HG03469 (cell line): ENCODE measurements at regions not wholly inside any gene's neighbourhood (a gene's known extent, or its start where the extent isn't known, plus 50 kb on each side); places are given as distances from the start of the nearest gene placed in this dataset.

ENCODE experiments used
- ATAC-seq: cut with Tn5 transposase; IDR thresholded peaks from one replicate; pipeline ENCODE4 v1.9.1; 2021; ENCODE audit warnings: mild to moderate bottlenecking, moderate library complexity, moderate number of reproducible peaks; ENCODE audit not compliant: unreplicated experiment

DNA sequence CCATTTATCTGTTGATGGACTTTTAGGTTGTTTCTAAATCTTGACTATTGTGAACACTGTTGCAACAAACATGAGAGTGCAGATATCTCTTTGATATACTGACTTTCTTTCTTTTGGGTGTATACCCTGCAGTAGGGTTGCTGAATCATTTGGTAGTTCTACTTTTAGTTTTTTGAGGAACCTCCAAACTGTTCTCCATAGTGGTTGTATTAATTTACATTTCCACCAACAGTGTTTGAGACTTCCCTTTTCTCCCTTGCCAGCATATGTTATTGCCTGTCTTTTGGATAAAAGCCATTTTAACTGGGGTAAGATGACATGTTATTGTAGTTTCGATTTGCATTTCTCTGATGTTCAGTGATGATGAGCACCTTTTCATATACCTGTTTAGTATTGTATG lies 330.0 kb downstream of the DDX10 start:
- no peak for ATAC-seq

GRCh38 chr11:108997826-108998225 lies 333.0 kb downstream of the DDX10 start:
- no peak for ATAC-seq

GRCh38 chr11:109000531-109000930 lies 335.7 kb downstream of the DDX10 start:
- ATAC-seq = no peak

GRCh38 chr11:109001585-109001984 lies 336.7 kb downstream of the DDX10 start:
- ATAC-seq = no peak

- ATAC-seq = no peak
These were observed 348.1 kb downstream of the DDX10 start for GRCh38 chr11:109012991-109013390.

- no peak for ATAC-seq
These were observed 350.4 kb downstream of the DDX10 start for GRCh38 chr11:109015283-109015682.

GRCh38 chr11:109016724-109017123 lies 351.9 kb downstream of the DDX10 start:
- no peak for ATAC-seq

DNA sequence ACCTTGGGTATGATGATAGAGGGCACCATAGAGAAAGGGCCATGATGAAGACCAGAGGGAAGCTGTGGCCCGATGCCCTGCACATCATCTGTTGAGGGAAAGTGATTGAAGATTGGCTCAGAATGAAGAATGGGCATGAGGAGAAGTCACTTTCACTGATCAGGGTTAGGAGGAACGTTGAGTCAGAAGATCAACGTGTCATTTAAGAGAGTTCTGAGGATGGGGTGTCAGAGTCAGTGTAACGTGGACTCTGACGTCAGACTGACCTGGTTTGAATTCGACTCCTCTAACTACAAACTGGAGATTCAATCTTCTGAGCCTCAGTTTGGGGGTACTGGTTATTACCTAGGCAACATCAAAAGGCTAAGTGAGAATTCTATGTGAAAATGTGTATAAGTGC lies 352.6 kb downstream of the DDX10 start:
- no peak for ATAC-seq

- no peak for ATAC-seq
These were observed 353.8 kb downstream of the DDX10 start for GRCh38 chr11:109018639-109019038.

DNA sequence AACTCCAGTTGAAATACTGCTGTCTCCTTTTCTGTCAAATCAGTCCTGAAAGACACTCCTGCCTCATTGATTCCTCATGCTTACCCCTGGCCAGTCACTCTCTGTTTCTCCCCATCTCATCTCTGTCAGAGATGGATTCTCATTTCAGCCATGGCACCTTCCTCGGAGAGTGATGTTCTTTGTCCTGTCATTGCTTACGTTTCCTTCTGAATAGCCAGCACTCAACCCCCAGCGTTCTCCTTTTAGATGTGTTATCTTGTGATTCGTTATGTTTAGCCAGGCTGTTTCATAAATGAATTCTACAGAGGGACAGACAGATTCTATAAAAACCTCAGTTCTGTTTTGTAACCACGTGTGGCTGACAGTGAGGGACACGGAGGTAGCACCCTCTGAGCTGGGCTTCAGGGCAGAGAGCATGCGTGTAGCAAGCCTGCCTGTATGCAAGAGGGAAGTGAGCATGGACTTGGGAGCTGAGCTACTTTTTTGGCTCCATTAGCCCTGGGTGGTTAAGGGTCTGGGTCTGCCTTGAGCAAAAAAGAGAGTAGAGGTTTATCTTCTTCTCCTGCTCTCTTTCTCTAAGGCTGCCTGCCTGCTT lies 354.6 kb downstream of the DDX10 start:
- no peak for ATAC-seq

DNA sequence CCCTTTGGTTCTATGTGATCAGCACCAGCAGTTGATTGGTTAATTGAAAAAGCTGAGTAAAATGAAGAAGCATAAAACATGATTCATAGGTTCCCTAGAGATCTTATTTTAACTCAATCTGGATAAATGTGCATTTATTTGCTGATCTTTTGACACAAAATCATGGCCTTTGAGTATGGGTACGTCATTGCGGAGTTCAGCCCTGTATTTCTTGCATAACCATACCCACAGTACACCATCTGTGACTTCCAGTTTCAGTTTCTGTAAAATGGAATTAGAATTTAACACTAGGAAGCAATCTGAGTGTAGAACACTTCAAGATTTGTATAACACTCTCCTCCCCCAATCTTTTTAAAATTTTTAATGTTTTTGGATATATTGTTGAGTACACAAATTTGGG lies 358.2 kb downstream of the DDX10 start:
- ATAC-seq = no peak

GRCh38 chr11:109026891-109027489 lies 362.1 kb downstream of the DDX10 start:
- ATAC-seq = no peak

DNA sequence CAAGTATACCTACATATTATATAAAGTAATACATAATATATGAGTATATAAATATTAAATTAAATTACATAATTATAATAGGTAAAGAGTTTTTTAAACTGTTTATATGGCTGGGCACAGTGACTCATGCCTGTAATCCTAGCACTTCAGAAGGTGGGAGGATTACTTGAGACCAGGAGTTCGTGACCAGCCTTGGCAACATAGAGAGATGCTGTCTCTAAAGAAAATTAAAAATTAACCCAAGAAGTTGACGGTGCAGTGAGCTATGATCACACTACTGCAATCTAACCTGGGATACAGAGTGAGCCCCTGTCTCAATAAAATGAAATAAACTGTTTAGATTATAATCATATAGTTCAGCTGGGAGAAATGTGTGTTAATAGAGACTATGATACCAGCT lies 363.0 kb downstream of the DDX10 start:
- no peak for ATAC-seq

DNA sequence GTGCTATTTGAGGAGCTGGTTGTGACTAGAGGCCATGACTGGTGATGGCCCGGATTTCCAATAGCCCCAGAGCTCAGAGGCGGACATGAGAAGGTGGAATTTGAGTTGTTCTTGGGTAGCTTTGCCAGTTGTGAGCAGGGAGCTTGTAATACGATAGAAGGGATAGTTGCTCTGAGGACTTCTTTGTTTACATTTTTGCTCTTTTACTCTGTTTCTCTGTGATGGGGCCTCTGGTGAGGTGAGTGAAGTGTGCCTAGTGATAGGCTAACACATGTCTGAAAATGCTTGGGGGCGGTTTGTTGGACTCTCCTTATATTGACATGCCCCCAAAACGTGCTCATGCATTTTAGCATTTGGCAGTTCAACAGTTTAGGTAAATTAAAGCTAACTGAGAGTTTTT lies 365.1 kb downstream of the DDX10 start:
- no peak for ATAC-seq

DNA sequence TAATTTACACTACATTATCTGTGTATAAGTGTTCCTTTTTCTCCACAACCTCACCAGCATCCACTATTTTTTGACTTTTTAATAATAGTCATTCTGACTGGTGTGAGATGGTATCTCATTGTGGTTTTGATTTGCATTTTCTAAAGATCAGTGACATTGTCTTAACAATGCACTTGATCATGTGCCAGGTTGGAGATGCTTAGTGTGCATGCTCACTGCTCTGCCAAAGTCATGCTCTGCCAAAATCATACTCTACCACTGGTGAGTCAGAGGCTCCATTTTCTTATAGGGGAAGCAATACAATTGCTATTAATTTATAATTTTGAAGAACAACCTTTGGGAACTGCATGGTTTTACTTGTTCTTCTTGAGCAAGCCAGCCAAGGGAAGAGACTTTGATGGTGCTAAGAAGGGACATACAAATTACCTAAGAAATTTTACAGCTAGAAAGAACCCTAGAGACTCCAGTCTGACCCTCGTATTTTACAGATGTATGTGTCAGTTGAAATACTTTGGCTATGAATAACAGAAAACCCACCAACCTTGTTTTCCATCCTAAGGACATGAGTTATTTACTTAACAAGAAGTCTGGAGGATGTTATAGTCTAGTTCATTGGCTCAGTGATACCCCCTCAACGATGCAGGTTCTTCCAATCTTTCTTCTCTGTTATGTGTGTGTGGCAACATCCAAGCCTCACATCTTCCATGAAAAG lies 368.9 kb downstream of the DDX10 start:
- no peak for ATAC-seq

- ATAC-seq = no peak
These were observed 369.4 kb downstream of the DDX10 start for GRCh38 chr11:109034339-109034696.

- ATAC-seq = no peak
These were observed 370.4 kb downstream of the DDX10 start for GRCh38 chr11:109035284-109035683.

DNA sequence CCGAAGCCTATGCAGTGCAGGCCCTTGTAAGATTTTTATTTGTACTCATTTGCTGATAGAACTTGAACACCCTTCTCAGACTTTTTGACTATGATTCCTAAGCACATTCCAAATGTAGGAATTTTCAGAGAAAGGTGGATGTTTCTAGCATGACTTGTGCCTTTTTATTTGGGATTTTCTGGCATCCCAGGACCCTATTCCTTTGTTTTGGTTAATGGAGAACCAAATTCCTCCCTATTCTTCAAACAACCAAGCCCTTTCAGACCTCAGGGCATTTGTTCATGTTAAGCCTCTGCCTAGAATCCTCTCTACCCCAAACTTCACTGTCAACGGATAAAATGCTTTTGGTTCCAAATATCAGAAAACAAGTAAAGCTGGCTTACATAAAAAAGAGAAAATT lies 371.1 kb downstream of the DDX10 start:
- ATAC-seq = no peak

GRCh38 chr11:109037856-109038780 lies 373.2 kb downstream of the DDX10 start:
- no peak for ATAC-seq

DNA sequence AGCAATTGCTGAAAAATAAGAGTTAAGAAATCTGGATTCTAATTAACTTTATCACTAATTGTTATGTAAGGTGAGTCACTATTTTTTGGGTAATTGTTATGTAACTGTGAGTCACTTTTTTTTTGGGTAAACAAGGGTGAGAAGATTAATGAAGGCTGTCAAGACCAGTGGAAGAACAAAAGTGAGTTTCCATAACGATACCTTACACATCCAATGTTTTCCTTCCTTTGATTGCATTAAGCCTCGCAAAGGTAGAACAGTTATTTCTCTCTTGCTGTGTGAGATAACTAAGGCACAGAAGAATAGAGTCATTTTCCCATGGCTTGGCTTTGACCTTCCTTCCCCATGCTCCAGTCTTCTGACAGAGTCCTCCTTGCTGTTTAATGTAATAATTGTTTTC lies 374.7 kb downstream of the DDX10 start:
- ATAC-seq = no peak

DNA sequence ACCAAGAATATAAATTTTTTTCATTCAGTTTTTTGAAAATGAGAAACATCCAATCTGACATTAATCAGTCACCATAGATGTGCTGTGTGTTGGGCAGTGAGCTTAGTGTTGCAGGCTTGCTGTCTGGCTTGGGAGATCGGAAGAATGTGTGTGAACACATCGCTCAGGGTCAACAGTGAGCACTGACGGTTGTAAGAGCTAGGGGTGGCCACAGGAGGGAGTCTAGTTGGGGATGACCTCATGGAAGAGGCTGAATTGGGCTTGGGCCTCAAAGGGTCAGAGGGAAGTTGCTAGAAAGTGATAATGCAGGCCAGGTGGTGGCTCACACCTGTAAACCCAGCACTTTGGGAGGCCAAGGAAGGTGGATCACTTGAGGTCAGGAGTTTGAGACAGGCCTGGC lies 375.4 kb downstream of the DDX10 start:
- ATAC-seq = no peak
